ENCODE measurements at regions not wholly inside any gene's neighbourhood (a gene's known extent, or its start where the extent isn't known, plus 50 kb on each side); places are given as distances from the start of the nearest gene placed in this dataset.
"Not testable (repeated sequence)": the region's sequence is repeated elsewhere in the genome, so short reads cannot be mapped to it uniquely, and the experiment has no call there.

GRCh38 chr5:157971571-157972216 is 112.7 kb upstream of the CLINT1 start:
- no peak overlapping the region for H3K4me3 ChIP-seq (ENCODE audit: low read depth, low read length)
- TF ChIP-seq, protein P1, sequence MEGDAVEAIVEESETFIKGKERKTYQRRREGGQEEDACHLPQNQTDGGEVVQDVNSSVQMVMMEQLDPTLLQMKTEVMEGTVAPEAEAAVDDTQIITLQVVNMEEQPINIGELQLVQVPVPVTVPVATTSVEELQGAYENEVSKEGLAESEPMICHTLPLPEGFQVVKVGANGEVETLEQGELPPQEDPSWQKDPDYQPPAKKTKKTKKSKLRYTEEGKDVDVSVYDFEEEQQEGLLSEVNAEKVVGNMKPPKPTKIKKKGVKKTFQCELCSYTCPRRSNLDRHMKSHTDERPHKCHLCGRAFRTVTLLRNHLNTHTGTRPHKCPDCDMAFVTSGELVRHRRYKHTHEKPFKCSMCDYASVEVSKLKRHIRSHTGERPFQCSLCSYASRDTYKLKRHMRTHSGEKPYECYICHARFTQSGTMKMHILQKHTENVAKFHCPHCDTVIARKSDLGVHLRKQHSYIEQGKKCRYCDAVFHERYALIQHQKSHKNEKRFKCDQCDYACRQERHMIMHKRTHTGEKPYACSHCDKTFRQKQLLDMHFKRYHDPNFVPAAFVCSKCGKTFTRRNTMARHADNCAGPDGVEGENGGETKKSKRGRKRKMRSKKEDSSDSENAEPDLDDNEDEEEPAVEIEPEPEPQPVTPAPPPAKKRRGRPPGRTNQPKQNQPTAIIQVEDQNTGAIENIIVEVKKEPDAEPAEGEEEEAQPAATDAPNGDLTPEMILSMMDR (IDR thresholded peaks at IDR 0.05; ENCODE audit: borderline replicate concordance, insufficient read depth, low read depth, low read length), result no peak

DNA sequence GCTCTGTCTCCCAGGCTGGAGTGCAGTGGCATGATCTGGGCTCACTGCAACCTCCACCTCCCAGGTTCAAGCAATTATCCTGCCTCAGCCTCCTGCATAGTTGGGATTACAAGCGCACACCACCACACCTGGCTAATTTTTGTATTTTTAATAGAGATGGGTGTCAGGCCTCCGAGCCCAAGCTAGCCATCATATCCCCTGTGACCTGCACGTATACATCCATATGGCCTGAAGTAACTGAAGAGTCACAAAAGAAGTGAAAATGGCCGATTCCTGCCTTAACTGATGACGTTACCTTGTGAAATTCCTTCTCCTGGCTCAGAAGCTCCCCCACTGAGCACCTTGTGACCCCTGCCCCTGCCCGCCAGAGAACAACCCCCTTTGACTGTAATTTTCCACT is 109.6 kb upstream of the CLINT1 start:
- not testable (repeated sequence) for H3K4me3 ChIP-seq (ENCODE audit: low read depth, low read length)

DNA sequence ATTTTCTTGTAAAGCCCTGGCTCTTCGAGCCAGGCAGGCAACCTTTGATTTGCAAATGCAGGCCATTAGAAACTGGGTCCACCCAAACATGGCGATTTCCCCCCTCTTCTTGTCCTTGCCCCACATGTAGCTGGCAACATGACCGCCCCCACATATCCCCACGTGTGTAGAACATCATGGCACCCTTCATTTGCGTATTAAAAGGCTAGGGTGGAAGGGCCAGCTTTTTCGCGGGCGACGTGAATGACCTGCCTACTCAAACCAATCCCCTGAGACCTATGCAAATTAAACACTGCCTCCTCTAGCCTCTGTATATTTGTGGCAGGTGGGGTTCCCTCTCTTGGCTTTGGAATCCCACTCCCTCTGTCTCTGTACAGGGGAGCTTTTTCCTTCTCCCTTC is 107.0 kb upstream of the CLINT1 start:
- TF ChIP-seq, protein P1 (IDR thresholded peaks at IDR 0.05; ENCODE audit: borderline replicate concordance, insufficient read depth, low read depth, low read length), result no peak
- no peak overlapping the region for H3K4me3 ChIP-seq (ENCODE audit: low read depth, low read length)

DNA sequence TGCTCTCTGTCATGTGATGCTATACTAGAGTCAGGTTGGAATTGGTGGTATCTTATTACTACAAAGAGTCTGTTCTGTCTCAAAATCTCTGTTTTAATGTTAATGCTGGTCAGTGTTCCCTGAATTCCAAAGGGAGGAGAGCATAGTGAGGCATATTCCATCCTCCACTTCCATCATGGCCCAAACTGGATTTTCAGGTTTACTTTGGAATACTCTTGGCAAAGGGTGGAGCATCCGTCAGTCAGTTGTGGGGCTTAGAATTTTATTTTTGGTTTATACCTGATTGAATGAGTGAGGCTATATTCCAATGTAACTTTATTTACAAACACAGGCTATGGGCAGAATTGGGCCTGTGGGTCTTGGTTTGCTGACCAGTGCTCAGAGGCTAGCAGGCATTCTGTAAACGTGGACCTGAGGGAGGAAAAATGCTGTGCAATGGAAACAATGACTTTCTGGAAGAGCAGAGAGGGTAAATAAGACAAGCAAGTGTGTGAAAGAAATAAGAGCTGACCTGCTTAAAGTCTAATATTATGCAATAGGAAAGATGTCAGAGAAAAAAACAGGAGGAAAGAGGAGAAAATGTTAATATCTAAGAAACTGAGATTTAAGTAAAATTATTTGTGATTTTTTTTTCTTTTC is 106.2 kb upstream of the CLINT1 start:
- H3K4me3 ChIP-seq (ENCODE audit: low read depth, low read length), result no peak overlapping the region
- TF ChIP-seq, protein P1 (IDR thresholded peaks at IDR 0.05; ENCODE audit: borderline replicate concordance, insufficient read depth, low read depth, low read length), result no peak

- H3K4me3 ChIP-seq (ENCODE audit: low read depth, low read length), result no peak overlapping the region
- TF ChIP-seq, protein P1 (IDR thresholded peaks at IDR 0.05; ENCODE audit: borderline replicate concordance, insufficient read depth, low read depth, low read length), result no peak
These were observed 104.8 kb upstream of the CLINT1 start for GRCh38 chr5:157963761-157964160.

DNA sequence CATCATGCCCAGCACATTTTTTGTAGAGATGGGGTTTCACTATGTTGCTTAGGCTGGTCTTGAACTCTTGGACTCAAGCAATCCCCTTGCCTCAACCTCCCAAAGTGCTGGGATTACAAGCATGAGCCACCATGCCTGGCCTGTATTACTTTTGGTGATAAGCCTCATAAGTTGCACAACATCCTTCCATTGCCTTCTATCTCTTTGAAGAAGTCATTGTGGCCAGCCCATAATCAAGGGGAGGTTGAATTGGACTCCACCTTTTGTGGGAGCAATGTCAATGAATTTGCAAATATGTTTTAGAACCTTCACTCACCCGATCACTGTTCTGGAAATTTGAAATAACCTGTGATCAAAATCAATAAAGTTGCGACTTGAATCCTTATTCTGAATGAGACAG is 104.3 kb upstream of the CLINT1 start:
- H3K4me3 ChIP-seq (ENCODE audit: low read depth, low read length), result no peak overlapping the region
- TF ChIP-seq, protein P1 (IDR thresholded peaks at IDR 0.05; ENCODE audit: borderline replicate concordance, insufficient read depth, low read depth, low read length), result no peak

DNA sequence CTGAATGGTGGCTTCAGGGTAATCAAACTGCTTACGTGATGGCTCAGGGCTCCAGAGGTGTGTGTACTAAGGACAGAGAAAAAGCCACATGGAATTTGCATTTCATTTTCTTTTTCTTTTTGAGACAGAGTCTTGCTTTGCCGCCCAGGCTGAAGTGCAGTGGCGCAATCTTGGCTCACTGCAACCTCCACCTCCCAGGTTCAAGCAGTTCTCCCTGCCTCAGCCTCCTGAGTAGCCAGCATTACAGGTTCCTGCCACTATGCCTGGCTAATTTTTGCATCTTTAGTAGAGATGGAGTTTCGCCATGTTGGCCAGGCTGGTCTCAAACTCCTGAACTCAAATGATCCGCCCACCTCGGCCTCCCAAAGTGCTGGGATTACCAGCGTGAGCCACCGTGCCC is 103.7 kb upstream of the CLINT1 start:
- not testable (repeated sequence) for H3K4me3 ChIP-seq (ENCODE audit: low read depth, low read length)

GRCh38 chr5:157961896-157962590 is 103.1 kb upstream of the CLINT1 start:
- TF ChIP-seq, protein P1 (IDR thresholded peaks at IDR 0.05; ENCODE audit: borderline replicate concordance, insufficient read depth, low read depth, low read length), result no peak
- no peak overlapping the region for H3K4me3 ChIP-seq (ENCODE audit: low read depth, low read length)
